Cardiac muscle cell (in vitro differentiated cells and primary cell): ENCODE measurements at regions not wholly inside any gene's neighbourhood (a gene's known extent, or its start where the extent isn't known, plus 50 kb on each side); places are given as distances from the start of the nearest gene placed in this dataset.
"Not testable (repeated sequence)": the region's sequence is repeated elsewhere in the genome, so short reads cannot be mapped to it uniquely, and the experiment has no call there.

Source experiments
- DNase-seq, 2 donors: peaks; one replicate each; pipeline versions ENCODE4 v3.0.0 to v3.0.0-alpha.2; 2010 to 2017; ENCODE audit warnings: low read depth in 1 of 2, low spot score in 1 of 2
- H3K27ac ChIP-seq: fragments of 200-600 bp; sonication (generic); 2 replicates; pipeline ENCODE4 v1.5.1; 2016
- H3K27me3 ChIP-seq: fragments of 200-600 bp; sonication (generic); 2 replicates; pipeline ENCODE4 v1.6.0; 2016; ENCODE audit warnings: control low read depth
- H3K36me3 ChIP-seq: fragments of 200-600 bp; sonication (generic); 2 replicates; pipeline ENCODE4 v1.5.1; 2016; ENCODE audit warnings: control low read depth
- H3K4me1 ChIP-seq: fragments of 200-600 bp; sonication (generic); 2 replicates; pipeline ENCODE4 v1.8.1; 2017; ENCODE audit warnings: low read depth, mild to moderate bottlenecking, mixed run types
- H3K4me3 ChIP-seq: fragments of 200-600 bp; sonication (generic); 2 replicates; pipeline ENCODE4 v1.5.1; 2016; ENCODE audit warnings: mild to moderate bottlenecking
- H3K9me3 ChIP-seq: fragments of 200-600 bp; sonication (generic); 2 replicates; pipeline ENCODE4 v1.5.1; 2017; ENCODE audit warnings: low read depth, mild to moderate bottlenecking, control low read depth
- TF ChIP-seq, protein P1 (sequence below): IDR thresholded peaks from 2 replicates; pipeline ENCODE4 v1.5.1; 2012; ENCODE audit warnings: low read depth, mild to moderate bottlenecking, low read length

DNA sequence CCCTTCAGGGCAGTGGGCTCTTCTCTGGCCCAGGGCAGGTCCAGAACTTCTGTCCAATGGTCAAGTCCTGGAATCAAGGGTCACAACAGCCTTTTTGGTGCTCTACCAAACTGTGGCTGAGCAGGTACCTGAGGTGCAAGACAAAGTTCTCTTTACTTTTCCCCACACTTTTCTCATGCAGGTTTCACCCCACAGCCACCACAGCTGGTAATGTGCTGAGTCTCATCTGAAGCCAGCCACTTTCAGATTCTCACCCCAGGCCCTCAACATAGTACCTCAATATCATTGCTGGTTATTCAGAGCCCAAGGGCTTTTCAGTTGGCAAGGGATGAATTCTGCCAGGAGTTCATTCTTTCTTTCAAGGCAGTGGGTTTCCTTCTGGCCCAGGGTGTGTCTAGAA, 426.0 kb downstream of the TECRL start:
- DNase-seq, result no peak
- no peaks in the 10 kb centered on the region for H3K4me1 ChIP-seq
- TF ChIP-seq, protein P1, sequence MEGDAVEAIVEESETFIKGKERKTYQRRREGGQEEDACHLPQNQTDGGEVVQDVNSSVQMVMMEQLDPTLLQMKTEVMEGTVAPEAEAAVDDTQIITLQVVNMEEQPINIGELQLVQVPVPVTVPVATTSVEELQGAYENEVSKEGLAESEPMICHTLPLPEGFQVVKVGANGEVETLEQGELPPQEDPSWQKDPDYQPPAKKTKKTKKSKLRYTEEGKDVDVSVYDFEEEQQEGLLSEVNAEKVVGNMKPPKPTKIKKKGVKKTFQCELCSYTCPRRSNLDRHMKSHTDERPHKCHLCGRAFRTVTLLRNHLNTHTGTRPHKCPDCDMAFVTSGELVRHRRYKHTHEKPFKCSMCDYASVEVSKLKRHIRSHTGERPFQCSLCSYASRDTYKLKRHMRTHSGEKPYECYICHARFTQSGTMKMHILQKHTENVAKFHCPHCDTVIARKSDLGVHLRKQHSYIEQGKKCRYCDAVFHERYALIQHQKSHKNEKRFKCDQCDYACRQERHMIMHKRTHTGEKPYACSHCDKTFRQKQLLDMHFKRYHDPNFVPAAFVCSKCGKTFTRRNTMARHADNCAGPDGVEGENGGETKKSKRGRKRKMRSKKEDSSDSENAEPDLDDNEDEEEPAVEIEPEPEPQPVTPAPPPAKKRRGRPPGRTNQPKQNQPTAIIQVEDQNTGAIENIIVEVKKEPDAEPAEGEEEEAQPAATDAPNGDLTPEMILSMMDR, result no peak
- H3K27me3 ChIP-seq, result no peaks in the 10 kb centered on the region
- no peak overlapping the region for H3K27ac ChIP-seq
- H3K36me3 ChIP-seq, result no peaks in the 10 kb centered on the region
- no peaks in the 10 kb centered on the region for H3K9me3 ChIP-seq
- H3K4me3 ChIP-seq, result no peak overlapping the region

DNA sequence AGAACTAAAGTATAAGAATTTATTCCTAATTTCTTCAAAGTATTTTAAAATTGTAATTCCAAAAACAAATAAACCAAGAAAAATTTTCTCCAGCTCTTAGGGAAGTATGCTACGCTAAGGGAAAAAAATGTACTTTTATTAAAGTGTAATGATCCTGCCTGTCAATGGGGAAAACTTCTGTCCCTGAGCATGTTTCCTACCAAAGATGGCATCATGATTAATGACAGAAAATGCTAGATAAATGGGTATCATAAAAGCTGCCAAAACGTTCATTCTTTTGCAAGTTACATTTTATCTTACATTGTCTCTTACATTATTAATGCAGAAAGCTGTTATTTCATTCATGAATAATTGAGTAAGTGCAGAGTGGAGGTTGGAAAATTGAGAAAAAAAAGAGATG, 443.4 kb downstream of the TECRL start:
- H3K36me3 ChIP-seq, result no peaks in the 10 kb centered on the region
- H3K9me3 ChIP-seq, result no peaks in the 10 kb centered on the region
- TF ChIP-seq, protein P1, result no peak
- no peaks in the 10 kb centered on the region for H3K27me3 ChIP-seq
- no peak overlapping the region for H3K27ac ChIP-seq
- H3K4me1 ChIP-seq, result no peaks in the 10 kb centered on the region
- H3K4me3 ChIP-seq, result no peak overlapping the region
- DNase-seq, result no peak

DNA sequence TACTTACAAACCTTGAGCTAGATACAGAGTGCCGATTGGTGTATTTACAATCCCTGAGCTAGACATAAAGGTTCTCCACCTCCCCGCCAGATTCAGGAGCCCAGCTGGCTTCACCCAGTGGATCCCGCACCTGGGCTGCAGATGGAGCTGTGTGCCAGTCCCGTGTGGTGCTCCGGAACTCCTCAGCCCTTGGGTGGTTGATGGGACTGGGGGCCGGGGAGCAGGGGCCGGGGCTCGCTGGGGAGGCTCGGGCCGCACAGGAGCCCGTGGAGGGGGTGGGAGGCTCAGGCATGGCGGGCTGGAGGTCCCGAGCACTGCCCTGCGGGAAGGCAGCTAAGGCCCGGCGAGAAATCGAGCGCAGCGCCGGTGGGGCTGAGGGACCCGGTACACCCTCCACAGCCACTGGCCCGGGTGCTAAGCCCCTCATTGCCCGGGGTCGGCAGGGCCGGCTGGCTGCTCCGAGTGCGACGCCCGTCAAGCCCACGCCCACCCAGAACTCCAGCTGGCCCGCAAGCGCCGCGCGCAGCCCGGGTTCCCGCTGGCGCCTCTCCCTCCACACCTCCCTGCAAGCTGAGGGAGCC, 466.5 kb downstream of the TECRL start:
- not testable (repeated sequence) for H3K4me1 ChIP-seq, H3K4me3 ChIP-seq, H3K9me3 ChIP-seq, H3K36me3 ChIP-seq, DNase-seq, H3K27me3 ChIP-seq, H3K27ac ChIP-seq

DNA sequence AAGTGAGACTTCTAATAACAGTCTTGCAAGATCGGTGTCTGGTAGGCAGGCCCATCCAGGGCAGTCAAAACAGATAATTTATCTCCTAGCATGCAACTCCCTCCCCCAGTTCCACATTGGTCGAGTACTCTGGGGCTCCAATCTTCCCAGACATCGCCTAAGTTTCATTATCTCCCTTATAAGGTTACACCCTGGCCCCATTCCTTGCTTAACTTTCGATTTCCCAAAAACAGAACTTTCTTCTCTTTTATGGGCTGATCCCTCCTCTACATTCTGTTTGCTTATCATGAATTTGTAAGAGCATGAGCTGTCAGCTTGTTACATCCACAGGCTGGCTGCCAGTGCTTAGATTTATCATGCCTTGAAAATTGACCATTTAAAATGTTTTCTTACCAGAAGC, 471.3 kb downstream of the TECRL start:
- Histone ChIP-seq H3K36me3 (no peaks in the 10 kb centered on the region), H3K4me1 (no peaks in the 10 kb centered on the region), H3K27me3 (no peaks in the 10 kb centered on the region), H3K9me3 (no peaks in the 10 kb centered on the region), H3K4me3 (no peak overlapping the region), H3K27ac (no peak overlapping the region)
- peak in 1 of 2 donors; percentile 47 for DNase-seq
- TF ChIP-seq, protein P1, result no peak

DNA sequence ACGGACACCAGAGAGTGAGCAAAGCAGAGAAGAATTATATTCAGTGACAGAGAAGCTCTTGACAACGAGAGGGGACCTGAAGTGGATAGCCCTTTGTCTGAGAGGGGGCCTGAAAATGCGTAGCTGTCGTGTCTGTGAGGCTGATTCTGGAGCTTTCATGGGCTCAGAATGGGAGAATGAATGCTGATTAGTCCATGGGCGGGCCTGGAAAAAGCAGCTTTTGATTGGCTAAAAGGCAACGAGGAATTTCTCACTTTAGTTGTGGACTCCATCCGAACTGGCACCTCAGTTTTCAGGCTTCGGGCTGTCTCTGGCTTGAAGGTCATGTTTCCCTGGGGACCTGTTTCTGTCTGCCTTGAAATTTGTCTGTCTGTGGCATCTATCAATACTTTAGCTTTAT, 487.1 kb downstream of the TECRL start:
- H3K9me3 ChIP-seq, result no peaks in the 10 kb centered on the region
- H3K4me3 ChIP-seq, result no peak overlapping the region
- TF ChIP-seq, protein P1, result no peak
- H3K27me3 ChIP-seq, result no peaks in the 10 kb centered on the region
- no peak overlapping the region for H3K27ac ChIP-seq
- no peaks in the 10 kb centered on the region for H3K4me1 ChIP-seq
- no peak for DNase-seq
- H3K36me3 ChIP-seq, result no peaks in the 10 kb centered on the region

DNA sequence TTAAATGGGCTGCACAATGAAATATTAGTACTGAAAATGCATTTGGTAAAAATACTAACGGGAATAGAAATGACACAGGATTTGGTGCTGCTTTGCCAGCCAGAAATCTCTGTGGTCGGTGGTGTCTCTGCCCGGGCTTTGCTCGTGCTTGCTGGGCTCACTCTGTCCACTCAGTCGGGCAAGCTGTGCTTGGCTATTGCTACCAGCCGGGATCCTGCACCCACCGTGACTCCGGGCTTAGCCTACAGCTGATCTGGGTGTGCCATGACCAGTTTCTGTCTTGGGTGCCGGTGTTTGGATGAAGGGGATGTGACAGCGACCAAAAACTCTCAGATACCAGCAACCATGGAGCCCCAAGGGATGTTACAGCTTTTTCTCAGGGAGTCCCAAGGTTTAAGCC, 487.7 kb downstream of the TECRL start:
- DNase-seq, result no peak
- no peaks in the 10 kb centered on the region for H3K4me1 ChIP-seq
- no peak overlapping the region for H3K4me3 ChIP-seq
- no peaks in the 10 kb centered on the region for H3K36me3 ChIP-seq
- no peak overlapping the region for H3K27ac ChIP-seq
- H3K27me3 ChIP-seq, result no peaks in the 10 kb centered on the region
- no peaks in the 10 kb centered on the region for H3K9me3 ChIP-seq
- TF ChIP-seq, protein P1, result no peak
